HPDE6-E6E7 (cell line): ENCODE measurements at regions not wholly inside any gene's neighbourhood (a gene's known extent, or its start where the extent isn't known, plus 50 kb on each side); places are given as distances from the start of the nearest gene placed in this dataset.

Experiments
- DNase-seq: peaks from one replicate; pipeline ENCODE4 v3.0.0; 2011; ENCODE audit warnings: missing footprints; ENCODE audit errors: extremely low spot score

DNA sequence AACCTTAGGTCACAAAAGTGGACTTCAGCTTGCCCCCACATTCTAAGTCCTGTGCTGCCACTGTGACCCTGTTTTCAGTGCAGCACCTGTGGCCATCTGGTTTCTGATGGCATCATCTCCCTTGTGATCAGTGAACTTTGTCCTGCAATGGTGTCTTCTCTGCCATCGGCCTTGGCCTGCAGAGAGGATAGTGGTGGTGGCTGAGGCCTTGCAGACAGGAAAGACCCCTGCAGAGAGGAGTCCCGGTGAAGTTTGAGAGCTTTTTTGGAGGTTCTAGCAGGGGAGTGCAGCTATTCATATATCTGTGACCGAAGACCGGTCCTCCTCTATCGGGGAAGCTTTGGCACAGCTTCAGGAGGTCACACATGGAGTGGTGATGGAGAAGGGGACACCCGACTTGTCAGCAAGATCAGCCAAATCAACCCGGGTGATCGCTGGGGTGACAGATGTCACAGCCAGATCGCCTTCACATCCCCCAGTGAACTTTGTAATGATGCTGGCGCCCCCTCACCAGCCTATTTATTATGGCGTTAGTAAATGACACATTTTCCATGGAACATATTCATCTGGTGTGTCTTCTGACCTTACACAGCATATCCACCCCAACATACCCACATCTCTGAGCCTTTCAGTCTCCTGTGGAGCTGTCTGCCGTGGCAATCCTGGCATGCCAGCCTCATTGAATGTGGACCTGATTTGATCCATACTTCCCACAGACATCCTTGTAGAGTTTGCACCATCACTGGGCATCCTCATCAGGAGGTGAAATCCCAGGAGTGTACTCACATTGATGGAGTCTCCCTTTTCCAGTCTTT, 136.1 kb downstream of the PAPOLA start:
- no peak for DNase-seq

DNA sequence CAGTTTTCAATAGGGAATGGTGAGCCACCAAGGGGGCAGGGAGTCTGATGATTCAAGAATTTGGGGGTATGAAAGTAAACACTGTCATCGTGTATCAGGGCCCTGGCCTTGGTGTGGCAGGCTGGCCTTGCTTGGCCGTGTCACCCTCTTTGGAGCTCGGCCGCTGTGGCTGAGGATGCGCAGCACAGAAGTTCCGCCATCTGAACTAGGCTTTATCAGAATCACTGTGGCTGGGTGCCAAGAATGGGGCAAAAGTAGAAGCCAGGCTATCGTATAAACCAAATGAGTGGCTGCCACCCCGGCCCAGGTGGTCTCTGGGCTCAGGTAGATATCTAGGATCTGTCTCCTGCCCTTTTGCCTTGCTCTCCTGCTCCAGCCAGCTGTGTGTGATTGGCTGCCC, 137.4 kb downstream of the PAPOLA start:
- DNase-seq: no peak

DNA sequence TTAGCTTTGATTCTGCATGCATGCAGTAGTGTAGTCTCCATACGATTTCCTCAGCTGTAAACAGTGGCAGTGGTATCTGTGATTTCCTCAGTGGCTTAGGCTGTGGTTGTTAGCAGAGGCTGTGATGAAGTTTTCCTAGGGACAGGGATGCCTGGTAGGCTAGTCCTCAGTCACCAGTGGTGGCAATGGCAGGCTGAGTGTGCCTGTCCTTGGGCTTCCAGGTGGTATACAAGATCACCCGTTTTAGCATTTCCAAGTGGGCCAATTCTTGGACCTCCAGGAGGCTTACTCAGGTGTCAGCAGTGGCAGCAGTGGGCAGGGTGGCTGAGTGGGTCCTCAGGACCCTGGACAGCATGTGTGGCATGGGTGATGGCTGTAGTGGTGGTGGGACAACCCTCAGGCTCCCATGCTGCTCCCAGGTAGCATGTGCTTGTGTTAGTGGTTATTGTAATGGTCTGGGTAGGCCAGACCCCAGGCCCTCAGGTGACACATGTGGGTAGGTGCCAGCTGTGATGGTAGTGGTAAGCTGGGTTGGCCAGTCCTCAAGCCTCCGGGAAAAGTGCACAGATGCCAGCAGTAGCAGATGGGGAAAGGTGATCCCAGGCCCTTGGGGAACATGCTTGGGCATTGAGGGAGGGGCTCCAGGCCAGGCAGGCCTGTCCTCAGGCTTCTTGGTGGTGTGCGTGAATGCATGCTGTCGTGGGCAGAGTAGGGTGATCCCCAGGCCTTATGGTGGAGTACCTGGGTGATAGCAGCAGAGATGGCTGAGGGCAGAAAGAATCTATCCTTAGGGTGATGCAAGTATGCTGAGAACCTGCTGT, 146.5 kb downstream of the PAPOLA start:
- DNase-seq: no peak

DNA sequence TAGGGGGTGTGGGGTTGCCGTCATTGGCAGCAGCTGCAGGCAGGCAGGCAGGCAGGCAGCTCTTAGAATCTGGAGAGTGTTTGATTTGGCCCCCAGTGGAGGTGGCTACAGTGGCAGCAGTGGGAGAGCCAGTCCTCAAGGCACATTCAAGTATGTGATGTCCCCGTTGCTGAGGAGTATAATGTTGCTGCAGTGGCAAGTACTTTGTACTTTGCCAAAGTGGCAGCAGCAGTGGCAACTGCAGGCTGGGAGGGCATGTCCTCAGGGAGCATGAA, 147.1 kb downstream of the PAPOLA start:
- DNase-seq: no peak

DNA sequence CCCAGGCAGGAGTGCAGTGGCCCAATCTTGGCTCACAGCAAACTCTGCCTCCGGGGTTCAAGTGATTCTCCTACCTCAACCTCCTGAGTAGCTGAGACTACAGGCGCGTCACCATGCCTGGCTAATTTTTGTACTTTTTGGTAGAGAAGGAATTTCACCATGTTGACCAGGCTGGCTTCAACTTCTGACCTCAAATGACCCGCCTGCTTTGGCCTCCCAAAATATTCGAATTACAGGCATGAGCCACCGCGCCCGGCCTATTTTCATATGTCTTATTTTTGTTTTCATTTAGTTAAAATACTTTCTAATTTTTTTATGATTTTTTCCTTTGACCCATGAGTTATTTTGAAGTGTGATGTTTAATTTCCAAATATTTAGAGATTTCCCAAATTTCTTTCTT, 143.6 kb upstream of the VRK1 start:
- DNase-seq: no peak

DNA sequence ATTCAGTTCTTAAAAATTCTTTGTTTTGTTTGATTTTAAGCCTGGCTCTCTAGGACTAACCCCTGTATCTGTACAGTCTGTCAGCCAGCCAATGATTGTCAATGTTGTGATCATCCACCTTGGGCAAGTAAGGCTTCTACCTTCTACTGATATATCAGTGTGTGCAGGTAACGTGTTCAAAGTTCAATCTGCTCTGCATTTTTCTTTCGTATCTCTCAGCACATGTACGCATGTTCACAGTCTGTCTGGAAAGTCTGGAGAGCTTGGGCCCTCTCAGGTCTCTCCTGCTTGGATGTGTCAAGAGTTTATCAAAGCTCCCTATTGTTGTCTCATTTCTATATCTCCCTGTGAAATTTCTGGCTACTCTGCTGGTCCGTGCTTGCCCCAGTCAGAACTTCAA, 138.6 kb upstream of the VRK1 start:
- no peak for DNase-seq

DNA sequence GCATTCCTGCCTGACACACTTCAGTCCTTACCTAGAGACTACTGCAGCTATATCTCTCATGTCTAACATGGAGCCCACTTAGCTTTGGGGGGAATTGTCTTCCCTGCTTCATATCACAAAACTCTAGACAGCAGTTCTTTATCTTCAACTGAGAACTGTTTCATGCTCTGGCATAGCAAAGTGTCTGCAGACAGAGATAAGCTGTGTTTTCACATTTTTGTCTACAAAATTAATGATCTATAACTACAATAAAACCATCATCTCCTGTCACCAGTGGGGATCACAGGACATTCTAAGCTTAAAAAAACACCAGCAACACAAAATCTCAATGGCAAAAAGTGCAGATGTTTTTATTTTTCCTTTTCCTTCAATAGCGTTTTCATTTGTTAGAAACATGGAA, 137.1 kb upstream of the VRK1 start:
- DNase-seq: no peak

DNA sequence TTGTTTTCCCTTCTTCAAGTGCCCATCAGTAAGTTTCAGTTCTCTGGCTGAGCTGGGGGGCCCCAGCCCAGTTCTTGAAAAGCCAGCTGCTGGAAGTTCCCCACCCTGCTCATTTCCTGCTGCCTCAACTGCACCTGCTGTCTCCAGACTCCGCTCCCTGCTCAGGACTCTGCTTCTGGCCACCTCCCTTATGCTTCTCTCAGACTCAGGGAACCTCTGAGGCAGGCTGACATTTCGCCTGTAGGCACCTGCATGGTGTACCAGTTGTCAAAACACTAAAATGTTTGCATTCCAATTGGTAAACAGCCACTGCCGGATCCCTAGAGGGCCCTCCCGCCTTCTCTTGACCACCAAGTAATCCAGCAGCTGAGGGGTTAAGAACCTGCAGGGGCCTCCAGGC, 136.5 kb upstream of the VRK1 start:
- no peak for DNase-seq

DNA sequence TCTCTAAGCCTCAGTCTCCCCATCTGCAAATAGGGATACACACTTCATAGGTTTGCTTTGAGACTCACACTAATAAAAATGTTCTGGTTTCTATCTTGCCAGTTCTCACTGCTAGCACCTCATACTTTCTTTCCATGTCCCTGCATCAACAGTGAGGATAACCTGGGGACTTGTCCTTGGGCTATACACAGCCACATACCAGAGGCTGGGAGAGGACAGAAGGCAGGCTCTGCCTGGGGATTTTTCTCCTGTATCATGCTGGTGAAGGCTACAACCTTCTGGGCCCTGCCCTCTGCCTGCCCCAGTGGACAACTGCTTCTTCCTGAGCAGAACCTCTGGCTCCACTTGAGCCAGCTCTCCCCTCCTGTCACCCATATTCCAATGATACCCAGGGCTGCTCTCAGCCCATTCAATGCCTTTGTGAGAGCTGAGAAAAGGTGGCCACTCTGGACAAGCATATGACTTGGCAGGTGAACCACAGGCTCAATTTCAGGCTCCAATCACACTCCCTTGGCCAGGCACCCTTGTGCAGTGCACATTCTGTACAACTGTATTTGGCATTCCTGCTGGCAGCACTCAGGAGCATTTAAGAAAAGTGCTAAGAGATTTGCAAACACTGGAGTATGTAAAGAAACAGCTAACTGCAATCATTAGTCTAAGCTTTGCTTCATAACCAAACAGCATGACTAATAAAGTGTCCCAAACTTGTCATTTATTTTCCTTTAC, 135.8 kb upstream of the VRK1 start:
- DNase-seq: no peak

DNA sequence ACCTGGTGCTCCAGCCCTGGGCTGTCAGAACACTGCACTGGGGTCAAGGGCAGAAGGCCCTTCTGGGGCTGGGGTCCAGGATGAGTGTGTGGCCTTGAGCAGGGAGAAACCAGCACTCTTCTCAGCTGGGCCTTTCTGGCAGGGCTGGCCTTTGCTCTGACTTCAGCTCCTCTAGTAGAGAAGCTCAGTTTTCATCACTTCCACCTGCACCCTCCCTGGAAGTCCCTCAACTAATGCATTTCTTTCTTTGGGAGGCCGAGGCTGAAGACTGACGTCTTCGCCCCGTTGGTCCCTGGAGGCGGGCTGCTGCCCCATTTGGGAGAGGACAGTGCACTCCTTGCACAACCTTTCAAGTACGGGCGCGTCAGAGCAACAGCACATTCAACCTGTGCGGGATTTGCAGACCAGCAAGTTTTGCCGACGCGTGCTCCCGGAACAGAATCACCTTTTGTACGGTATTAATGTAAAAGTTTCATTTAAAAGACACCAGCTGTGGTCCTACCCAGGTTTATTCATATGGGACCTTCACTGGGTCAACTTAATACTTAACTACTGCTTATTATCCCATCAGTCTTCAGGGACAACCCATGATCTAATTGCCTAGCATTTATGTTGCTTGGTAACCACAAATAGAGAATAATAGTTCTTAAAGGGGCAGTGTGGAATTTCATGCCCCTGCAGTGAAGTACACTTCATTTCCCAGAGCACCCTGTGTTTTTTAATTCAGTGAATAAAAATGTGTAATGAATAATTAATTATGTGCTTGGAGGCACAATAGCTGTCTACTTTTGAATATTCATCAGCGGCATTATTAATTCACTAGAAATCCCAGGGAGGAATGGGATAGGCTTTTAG, 134.8 kb upstream of the VRK1 start:
- DNase-seq: no peak

DNA sequence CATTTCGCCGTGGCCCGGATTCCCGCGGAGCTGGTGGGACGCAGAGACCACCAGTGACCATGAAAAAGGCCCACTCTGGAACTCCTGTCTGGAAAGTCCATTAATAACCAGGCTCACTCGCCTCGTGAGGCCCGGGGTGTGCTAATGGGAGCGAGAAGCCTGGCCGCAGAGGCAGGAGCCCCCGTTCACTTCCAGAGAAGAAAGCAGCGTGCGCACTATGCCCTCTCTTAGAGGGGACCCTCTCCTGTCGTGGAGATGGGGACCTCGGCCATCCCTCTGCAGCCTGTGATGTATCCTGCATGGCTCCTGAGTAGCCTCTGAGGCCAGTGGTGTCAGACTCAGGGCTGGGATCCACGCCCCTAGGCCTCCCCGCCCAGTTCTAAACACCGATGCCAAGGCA, 134.1 kb upstream of the VRK1 start:
- no peak for DNase-seq

DNA sequence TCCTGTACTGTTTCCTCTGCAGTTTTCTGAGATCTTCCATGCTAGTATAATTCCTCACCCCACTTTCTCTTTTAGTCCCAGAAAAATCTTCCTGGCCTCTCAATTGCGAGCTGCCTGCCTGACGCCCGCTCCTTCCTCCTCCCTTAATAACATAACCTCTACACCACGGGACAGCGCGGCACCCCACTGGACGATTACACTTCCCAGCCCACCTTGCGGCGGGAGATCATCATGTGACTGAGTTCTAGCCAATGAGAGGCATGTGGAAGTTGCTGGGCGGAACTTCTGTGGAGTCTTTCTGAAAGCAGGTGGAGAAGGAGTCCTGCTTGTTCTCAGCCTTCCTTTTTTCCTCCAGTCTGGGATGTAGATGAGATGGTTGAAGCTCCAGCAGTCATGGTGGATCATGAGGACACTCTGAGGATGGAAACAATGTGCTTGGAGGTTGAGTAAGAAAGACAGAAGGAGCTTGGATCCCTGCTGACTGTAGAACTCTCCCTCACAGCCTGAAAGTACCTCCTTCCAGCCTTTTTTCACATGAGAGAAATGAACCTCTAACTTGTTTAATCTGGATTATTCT, 133.6 kb upstream of the VRK1 start:
- DNase-seq: no peak

DNA sequence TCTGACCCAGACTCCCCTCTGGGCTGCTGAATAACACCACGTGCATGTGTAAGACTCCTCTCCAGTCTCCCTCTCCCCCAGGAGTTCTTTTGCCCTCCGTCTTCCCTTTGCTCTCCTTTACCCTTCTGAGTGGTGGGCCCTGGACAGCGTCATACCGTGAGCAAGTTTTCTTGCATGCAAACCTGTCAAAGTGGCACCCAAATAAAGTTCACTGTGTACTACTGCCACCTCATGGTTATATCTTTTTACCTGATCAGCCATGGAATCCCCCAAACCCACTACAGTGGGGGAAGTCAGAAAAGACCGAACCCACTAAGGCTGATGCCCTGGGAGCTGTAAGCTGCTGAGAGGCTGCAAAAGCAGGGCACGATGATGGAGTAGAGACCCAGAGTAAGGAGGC, 131.1 kb upstream of the VRK1 start:
- no peak for DNase-seq

DNA sequence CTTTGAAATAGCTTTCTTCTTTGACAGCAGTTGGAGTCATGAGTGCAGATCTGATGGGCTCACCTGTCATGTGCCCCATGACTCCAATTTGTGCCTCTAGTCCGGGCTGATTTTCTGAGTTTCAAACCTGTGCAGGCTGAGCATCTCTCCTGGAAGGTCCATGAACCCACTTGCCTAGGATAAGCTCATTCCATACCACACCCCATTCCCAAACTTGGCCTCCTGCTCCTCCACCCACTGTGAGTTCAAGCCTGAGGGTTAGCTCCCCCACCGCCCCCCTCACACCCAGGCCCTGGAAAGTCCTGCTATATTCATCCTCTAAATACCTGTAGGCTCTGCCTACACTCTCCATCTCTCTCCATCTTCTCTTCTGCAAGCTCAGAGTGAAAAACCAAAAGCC, 126.8 kb upstream of the VRK1 start:
- DNase-seq: no peak

DNA sequence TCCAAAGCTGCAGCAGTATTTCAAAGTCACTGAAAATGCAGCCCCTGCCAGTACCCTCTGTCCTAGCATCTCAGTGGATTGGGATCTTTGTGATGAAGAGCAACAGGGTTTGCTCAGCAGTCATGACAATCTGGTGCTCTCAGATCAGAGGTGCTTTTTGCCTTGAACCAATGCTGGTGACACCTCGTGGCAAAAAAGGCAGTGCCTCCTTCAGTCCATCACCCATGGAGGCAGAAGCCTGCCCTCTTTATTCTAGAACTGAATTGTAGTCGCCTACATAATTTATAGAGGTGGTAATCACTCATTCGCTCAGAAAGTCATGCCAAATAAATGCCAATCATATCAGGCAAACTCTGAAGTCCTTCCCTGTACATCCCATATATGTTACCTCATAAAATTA, 126.0 kb upstream of the VRK1 start:
- DNase-seq: no peak

DNA sequence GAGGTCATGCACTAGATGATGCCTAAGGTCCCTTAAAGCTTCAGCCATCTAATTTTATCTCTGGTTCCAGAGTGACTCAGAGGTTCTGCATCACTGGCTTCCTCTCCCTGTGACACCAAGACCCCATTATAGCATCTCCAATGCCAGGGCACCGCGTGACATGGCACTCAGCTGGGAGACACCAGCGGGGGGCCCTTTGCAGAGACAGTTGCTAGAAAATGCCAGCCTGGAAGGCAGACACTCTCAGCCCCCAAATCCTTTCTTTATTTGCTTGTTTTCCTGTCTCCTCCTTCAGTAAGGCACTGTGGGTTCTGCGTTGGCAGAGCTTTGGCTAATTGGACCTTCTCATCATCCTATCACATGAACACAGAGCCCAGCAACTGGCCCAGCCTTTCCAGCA, 123.5 kb upstream of the VRK1 start:
- no peak for DNase-seq

DNA sequence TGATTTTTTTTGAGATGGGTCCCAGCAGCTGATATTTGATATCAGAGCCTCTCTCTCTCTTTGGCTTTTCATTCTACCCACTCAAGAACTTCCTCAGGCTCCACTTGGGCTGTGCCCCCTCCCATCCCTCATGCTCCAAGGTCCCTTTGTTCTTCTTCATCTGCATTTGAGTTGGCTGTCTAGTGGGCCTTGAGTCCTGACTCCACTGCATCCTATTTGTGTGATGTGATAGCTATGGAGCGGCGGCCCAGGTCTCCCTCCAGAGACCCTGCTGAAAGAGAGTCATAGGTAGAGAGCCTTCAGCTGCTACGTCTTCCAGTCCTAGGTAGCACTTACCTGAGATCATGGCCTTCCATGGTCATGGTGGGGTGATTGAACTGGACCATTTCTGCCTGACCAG, 123.1 kb upstream of the VRK1 start:
- DNase-seq: no peak

DNA sequence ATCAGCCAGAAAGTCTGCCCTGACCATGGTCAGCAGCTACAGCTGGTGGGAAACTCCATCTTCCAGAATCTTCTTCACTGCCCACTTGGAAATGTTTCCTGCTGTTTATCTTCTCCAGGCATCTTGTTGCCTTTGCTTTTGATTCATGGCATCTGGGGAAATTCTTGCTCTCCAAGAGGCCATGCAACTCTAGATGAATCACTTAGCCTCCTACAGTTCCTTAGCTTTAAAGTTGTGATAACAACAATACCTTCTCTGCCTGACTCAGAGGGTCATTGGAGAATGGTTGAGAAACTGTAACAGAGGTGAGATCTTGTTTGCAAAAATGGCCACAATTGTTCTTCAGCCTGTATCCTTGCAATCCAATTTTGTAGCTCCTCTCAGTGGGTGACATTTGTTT, 121.0 kb upstream of the VRK1 start:
- DNase-seq: no peak

DNA sequence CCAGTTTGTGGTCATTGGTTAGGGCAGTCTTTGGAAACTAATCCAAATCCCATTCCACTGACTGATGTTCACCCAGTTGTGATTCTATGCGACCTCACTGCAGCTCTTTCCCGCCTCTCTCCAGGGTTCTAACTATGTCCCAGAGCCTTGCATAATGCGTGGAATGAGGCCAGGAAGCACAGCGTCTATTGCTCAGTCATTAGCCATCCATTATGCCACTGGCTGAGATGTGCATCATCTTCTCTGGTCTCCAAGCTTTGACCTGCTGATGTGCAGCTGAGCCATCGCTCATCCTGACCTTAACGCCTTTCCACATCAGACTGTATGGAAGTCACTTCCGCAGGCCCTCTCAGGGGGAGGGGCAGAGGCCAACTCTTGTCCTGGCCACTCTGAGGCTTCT, 115.4 kb upstream of the VRK1 start:
- no peak for DNase-seq

DNA sequence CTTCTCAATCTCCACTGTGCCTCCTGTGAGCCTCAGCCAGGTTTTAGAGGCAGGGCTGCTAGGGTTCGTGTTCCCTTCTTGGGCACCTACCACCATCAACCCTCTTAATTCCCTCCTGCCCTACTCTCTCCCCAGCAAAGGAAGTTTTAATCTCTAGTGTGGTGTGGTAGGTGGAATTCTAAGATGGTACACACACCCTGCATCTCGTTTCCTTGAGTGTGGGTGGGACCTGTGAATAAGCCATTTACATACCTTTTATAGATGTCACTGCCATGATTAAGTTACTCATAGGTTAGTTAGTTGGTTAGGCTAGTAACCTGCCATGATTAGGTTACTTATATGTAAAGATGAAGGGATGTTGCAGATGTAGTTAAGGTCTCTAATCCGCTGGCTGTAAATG, 114.8 kb upstream of the VRK1 start:
- DNase-seq: no peak

DNA sequence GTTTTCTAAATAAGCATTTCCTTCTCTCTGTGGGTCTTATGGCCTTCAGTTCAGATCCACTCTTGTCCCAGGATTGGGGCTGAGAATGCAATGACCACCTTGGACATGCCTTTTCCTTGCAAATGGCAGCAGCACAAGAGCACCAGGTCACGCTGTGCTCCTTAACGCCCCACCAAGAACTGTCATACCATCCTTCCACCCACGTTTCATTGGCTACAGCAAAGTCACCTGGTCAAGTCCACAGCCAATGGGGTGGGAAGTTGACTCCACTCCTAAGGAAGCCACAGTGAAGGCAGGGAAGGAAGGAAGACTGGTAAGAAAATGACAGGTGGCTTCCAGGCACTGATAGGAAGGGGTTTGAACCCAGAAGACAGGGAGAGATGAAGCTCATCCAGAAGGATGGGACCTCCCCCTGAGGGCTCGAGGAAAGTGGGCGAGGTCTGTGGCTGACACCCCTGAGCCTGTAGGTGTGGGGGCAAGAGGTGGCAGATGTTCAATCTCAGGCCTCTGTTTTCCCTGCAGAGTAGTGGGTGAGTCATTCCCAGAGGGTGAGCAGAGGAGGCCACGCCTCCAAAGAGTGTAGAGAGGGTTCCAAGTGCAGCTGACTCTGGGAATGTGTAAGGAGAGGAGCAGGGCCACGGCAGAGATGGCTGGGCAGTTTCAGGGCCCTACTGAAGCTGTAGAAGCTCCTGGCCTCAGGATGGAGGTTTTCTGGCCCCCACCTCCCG, 113.5 kb upstream of the VRK1 start:
- no peak for DNase-seq
